GM21737 (cell line): ENCODE measurements at regions not wholly inside any gene's neighbourhood (a gene's known extent, or its start where the extent isn't known, plus 50 kb on each side); places are given as distances from the start of the nearest gene placed in this dataset.
"Not testable (repeated sequence)": the region's sequence is repeated elsewhere in the genome, so short reads cannot be mapped to it uniquely, and the experiment has no call there.

Source experiments
- ATAC-seq: cut with Tn5 transposase; IDR thresholded peaks from one replicate; pipeline ENCODE4 v1.9.1; 2021; ENCODE audit warnings: mild to moderate bottlenecking, moderate library complexity; ENCODE audit not compliant: unreplicated experiment

DNA sequence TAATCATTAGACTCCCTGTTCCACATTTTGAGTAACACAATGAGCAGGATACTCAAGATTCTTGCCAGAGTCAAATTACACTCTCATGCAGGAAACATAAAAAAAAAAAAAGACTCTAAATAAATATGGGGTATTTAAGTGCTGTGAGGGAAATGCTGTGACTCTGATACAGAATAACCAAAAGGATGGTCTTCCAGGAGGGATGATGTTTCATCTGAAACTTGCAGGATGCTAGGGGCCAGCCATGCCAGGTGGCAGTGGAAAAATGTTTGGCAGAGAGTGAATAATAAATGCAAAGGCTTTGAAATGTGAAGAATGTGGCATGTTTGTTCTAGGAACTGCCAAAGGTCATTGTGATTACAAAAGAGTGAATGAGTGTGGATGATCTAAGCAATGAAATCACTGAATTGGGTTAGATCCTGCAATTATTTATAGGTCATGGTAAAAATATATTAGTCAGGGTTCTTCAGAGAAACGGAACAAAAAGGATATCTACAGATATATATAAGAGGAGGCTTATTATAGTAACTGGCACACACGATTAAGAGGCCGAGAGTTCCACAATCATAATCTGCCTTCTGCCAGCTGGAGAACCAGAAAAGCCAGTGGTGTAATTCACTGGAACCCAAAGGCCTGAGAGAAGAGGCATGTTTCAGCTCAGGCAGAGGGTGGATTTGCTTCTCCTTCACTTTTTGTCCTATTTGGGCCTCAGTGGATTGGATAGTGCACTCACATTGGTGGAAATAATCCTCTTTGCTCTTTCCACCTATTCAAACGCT, 1832.8 kb upstream of the MIR17HG start:
- ATAC-seq = no peak

DNA sequence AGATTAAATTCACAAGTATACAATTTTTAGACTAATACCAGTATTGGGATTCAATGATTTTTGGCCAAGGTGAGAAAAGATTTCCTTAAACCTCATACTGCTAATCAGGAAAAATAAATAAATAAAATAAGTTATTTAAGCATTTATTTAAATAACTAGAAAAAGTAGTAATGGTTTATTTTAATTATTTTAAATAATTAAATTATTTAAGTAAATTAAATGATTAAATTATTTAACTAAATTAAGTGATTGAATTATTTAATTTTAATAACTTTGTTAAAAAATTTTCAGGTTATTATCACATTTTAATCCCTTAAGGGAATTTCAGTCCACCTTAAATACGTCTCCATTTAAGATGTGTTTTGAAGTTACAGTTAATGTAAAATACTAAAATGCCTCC, 1831.5 kb upstream of the MIR17HG start:
- no peak for ATAC-seq

DNA sequence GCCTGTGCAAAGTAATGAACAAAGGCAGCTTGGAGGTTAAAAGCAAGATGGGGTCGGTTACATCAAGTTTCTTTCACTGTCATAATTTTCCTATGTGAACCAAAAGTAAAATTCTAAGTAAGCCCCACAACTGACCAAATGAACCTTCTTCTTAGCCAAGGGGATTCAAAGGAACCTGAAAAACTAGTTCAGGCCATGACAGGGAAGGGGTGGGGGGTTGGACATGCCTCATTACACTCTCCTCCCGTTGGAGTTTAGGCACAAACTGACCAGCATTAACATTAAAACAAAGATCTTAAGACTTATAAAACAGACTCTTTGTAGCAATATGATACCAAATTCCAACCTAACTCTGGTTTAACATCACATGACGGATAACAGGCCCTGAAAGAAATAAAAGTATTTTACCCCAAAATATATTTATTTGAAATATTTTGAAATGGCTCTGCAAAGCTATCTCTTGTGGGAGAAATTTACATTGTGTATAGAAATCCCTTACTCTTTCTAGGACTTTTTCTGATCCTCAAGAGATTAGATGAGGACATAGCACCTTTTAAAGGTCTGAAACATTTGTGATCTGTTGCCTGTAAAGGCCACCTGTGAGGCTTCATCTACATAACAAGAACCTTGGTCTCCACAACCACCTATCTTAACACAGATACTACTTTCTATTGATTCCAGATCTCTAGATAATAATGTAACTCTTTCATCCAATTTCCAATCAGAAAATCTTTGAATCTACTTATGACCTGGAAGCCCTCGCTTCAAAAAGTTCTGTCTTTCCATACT, 1829.0 kb upstream of the MIR17HG start:
- no peak for ATAC-seq

DNA sequence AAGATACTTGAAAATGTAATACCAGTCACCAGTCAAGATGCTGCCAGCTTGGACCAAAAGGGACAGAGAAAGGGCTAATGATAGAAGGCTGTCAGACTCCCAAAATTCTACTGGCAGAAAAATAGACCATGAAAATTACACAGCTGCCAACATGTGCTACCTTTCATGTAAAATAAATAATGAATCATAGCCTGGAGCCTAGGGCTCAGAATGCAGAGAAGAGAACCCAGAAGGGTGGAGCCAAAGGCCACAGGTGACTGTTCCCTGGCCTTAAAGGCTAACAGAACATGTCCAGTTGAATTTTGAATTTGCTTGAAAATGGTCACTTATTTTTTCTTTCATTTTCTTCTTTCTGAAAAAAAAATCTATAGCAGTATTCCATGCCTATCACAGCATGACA, 1827.0 kb upstream of the MIR17HG start:
- ATAC-seq = no peak

DNA sequence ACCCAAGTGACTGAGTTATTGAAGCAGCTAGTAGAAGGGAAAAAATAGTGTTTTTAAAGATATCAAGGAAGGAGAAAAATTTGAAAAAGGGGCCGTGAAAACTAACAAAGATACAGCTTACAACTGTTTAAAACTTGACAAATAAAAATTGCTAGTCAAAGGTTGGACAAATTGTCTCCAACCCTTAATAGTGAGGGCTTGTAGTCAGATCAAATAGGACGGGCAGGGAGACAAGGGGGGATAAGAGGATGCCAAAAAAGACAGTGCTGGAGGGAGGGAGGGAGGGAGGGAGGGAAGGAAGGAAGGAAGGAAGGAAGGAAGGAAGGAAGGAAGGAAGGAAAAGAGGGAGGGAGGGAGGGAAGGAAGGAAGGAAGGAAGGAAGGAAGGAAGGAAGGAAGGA, 1825.8 kb upstream of the MIR17HG start:
- ATAC-seq = not testable (repeated sequence)

DNA sequence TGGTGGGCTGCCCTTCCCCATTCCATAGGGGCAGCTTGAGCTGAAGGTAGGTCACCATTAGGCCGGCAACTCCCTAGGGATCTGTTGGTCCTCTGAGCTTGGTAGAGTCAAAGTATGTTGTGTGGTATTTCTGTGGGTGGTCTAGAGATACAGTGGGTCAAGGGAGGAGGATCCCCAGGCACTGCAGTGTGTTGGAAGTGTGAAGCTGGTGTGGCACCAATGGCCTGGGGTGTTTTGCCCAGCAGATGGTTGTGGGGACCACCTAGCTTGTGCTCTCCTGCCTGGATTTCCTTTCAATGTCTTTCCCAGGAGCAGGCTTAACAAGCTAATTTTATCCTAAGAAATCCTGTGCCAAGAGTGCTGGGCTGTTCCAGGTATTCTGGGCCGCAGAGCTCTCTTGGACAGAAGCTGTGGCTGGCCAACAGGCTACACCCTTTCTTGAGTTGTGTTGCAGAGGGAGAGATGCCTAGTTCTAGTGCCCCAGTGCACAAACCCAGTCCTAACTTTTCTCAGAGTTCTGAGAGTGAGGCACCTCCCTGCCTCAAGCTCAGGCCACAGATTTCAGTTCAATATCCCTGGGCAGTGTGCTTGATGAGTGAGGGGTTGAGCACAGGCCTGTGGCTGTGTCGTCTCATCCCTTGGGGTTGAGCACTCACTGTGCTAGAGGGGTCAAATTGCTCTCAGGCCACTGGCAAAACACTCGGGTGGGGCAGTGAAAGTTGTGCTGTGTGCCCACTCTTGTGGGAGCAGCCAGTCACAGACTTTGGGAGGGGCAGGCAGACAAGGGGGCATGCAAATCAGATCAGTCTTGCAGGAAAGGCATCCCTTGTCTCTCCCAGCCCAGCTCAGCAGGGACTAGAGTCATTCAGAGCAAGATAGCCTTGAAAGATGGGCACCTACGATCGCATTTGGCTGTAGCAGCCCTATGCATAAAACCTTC, 1806.1 kb upstream of the MIR17HG start:
- ATAC-seq = no peak

DNA sequence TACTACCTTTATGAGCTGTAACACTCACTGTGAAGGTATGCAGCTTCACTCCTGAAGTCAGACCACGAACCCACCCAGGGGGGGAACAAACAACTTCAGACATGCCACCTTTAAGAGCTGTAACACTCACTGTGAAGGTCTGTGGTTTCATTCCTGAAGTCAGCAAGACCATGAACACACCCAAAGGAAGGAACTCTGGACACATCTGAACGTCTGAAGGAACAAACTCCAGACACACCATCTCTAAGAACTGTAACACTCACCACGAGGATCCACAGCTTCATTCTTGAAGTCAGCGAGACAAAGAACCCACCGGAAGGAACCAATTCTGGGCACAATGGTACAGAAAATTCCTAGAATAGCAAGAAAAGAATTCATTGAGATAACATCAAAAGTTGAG, 1796.5 kb upstream of the MIR17HG start:
- ATAC-seq = no peak

DNA sequence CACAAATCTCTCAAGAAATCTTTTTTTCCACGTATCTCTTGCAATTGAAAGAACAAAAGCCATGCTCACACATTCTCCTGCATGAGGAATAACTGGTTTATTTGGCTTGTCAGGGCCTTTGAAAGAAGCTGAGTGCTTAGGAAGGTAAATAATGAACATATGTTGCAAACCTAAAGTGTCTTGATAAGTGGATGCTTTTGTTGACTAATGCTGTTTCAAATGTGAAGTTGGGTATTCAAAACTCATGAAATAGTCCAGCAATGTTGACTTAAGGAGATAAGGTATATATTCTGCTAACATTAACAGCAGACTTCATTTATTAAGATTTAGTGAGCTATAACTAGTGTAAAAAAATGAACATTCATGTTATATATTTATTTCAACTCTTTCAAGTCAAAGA, 1792.7 kb upstream of the MIR17HG start:
- ATAC-seq = no peak

DNA sequence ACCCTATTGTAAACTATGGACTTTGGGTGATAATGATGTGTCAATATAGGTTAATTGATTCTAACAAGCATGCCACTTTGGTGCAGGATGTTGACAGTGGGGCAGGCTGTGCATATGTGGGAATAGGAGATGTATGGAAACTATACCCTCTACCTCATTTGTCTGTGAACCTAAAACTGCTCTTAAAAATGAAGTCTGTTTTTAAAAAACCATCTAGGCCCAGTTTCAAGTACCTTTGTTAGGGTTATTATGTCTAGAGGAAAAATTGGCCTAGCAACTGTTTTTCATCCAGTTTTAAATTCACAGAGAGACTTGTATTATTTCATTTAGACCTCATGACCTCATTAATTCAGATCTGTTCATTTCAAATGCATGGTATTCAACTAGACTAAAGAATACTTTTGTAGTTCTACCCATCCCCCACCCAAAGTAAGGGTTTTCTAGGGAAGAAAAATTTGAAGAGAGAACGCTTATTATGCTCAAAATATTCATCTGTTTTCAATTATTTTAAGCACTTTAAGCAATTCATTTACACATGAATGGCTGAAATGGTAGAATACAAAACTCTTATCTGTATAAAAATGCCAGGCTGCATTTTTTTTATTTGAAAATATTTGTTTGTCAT, 1781.9 kb upstream of the MIR17HG start:
- ATAC-seq = no peak

DNA sequence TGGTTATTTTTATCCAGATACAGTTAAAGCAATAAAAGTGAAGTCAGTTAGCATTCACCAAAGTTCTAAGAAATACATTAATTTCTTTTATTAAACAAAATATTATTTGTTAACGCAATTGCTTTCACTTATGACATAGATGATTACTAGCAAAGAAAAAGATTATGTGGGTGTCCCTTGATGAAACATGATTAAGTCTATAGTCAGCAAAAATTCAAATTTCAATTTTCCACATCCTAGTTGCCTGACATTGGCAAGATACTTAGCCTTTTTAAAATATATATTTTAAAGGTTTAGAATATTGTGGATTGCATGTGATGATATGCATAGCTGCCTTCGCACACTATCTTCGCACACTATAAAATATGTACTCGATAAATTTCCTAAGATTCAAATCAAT, 1780.5 kb upstream of the MIR17HG start:
- no peak for ATAC-seq

DNA sequence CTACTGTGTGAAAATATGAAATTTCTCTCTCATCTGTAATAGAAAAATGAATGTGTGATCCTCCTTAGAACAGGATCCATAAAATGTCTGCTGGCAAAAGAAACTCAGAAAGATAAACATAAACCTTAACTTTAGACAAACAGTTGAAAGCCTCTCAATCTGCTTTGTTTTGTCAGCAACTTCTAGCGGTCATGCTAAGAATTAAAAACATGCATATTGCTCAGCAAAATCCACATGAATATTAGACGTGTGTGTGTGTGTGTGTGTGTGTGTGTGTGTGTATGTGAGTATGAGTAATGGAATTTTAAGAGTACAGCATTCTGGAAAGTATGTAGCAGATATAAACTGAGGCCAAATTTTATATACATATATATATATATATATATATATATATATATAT, 1779.2 kb upstream of the MIR17HG start:
- ATAC-seq = no peak

DNA sequence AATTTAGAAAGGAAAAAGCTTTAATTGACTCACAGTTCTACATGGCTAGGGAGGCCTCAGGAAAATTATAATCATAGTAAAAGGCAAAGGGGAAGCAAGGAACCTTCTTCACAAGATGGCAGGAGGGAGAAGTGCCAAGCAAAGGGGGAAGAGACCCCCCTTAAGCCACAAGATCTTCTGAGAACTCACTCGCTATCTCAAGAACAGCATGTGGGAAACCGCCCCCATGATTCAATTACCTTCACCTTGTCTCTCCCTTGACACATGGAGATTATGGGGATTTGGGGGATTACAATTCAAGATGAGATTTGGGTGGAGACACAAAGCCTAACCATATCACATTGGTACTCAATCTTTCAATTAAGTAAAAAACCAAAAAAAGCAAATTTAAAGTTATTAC, 1778.7 kb upstream of the MIR17HG start:
- ATAC-seq = no peak

DNA sequence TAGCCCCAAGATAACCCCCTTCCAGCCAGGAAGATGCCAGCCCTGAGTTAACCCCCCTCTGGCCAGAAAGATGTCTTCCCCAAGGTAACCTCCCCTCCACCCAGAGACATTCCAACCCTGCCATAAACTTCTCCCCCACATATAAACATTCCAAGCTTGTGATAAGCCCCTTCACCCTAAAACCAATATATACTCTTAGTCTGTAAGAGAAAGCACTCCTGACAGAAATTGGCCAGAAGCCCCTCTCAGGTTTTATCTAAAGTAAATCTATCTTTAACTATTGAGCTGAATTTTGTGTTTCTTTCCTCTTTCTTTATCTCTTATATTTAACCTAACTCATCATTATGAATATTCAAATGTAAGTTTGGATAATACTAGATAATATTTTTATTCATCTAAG, 1775.8 kb upstream of the MIR17HG start:
- no peak for ATAC-seq

DNA sequence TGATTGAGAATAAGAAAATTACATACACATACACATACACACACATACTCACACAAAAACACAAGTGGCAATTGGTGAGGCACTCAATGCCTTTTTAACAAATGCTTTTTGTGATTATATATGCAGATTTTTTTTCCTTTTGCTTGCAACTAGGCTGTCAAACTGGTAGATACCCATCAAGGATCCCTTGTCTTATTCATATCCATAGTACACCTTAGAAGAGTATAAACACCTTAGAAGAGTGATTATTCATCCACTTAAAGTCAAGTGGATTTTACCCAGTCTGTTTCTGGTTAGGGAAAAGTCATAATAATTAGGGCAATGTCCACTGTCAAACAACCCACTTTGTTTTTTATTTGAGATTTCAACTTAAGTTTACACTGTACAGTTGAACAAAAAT, 1773.4 kb upstream of the MIR17HG start:
- ATAC-seq = no peak

DNA sequence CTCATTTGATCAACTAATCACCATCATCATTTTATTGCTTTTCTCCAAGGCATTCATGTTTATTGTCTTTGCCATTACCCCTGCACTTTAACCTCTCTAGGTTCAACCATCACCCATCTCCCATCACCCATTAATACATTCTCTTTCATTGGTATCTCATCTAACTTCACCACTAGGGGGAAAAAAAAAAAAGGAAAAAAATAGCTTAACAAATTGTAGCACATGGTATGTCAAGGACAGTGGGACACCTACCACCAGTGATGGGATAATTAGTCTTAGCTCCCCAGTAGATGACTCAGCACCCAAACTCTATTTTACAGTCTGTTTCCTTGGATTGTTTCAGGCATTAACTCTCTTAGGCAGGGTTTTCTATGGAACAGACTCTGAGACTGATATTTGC, 1770.2 kb upstream of the MIR17HG start:
- no peak for ATAC-seq

DNA sequence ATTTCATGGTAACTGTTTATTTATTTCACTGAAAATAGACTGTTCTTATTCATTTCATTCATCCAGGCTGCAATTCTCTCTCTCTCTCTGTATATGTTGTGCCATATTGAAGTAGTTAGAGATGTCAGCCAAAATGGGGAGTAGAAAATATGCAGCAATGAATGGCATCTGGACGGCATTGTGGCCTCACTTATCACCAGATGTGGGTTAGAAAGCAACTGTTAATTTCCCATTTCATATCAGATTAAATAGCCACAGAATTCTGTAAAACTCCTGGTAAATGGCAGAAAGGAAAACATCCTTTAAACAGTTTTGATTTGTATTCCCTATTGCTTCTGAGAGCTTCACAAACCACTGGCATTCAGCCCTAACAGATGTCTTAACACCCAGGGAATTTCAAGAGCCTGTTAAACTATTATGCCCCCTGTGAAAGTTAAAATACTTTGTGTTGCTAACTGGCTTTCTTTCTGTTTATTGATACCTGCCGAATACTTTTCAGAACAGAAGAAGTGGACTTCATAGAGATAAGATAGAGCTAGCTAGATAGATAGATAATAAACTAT, 1763.3 kb upstream of the MIR17HG start:
- ATAC-seq = no peak

DNA sequence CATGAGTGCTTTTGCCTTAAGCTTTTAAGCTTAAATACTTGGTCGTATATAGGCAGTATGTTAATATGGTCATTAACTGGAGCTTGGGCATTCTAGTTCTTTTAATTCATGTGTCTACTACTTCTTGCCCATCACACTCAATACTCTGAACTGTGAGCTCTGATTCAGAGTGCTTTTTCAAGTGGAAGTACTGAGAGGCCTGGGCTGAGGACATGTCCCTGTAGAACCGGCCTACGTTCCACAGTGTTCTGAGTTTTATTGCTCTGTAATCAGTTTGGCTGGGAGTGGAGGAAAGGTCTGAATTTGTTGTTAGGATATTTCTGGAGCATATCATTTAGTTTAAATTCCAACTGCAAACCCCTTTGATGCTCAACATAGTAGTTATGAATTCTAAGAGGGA, 1744.8 kb upstream of the MIR17HG start:
- no peak for ATAC-seq

DNA sequence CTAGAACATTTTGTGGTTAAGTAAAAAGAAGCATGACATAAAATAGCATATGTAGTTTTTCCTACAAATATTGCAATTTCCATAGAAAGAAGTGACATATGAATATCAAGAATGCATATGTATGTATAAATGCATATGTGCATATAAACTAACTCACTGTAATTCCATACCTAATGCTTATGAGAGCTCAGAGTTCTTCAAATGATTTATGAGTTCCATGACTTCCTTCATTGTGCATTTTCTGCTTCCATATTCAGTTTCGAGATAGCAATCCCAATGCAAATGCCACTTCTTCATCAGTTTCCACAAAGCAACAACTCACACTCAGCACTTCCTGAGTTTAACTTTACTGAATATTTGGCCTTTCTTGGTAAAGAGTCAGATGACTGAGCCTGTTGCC, 1744.3 kb upstream of the MIR17HG start:
- no peak for ATAC-seq

DNA sequence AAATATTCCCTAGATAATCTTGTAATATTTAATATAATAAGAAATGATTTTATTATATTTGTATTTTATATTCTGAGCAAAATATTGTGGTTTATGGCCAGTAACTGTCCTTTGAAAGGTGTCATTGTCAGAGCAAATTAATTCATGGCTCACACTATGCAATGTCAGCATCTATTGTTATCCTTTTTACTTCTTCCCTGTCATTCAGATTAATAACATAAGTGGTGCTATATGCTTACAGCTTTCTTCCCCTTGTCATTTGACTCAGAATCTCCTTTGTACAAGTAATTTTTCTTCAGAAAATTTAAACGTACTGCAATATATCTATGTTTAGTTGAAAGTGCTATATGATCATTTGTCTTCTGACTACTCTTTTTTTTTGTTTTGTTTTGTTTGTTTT, 1738.2 kb upstream of the MIR17HG start:
- ATAC-seq = no peak

DNA sequence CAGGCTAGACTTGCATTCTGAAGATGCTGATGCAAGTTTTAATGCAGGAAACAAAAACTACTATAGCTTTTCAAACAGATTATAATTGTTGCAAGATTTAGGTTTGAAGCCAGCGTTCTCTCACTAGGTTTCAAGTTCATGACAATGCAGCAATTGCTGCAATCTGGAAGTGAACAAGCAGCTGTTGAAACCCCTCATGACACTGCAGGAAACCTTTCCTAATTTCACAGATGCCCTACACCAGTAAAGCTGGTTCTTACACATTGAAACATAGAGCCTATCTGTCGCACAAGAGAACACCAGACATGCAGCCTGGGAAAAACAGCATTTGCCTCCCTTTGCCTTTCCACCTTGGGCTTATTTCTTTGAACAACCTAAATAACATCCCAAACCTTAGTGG, 1737.2 kb upstream of the MIR17HG start:
- ATAC-seq = no peak

DNA sequence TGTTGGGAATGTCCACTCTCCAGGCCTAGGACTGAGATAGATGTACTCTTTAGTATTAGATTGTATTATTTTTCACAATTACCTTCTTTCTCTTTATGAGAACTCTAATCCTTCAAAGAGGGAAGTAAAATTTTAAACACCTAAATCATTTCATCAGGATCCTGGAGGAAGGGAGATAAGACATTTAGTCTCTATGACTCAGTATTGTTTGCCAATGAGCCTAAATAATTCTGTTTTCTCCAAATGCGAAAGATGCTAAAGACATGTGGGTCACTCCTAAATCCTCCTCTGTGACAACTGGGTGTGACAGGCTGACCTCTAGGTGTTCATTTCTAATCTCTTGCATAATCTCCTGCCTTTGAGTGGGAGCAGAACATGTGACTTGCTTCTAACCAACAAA, 1736.6 kb upstream of the MIR17HG start:
- no peak for ATAC-seq
